ENCODE measurements at regions not wholly inside any gene's neighbourhood (a gene's known extent, or its start where the extent isn't known, plus 50 kb on each side); places are given as distances from the start of the nearest gene placed in this dataset.

DNA sequence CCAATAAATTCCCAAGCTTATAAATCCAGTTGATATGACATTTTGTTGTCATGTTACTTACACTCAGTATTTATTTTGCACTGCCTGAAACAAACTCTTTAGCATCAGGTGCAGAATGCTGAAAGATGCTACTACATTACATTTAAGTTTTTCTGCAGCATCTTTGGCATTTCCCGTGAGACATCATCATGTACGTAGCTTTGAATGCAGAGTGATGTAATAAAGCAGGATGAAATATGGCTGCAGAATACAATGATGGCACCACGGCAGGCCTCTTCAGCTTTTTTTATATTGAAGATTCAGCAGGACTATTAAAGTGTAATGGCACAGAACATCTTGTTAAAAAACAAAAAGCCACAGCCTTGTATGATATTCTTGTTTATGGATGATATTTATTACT lies 531.8 kb downstream of the NXPH1 start:
- TF ChIP-seq, protein P1, sequence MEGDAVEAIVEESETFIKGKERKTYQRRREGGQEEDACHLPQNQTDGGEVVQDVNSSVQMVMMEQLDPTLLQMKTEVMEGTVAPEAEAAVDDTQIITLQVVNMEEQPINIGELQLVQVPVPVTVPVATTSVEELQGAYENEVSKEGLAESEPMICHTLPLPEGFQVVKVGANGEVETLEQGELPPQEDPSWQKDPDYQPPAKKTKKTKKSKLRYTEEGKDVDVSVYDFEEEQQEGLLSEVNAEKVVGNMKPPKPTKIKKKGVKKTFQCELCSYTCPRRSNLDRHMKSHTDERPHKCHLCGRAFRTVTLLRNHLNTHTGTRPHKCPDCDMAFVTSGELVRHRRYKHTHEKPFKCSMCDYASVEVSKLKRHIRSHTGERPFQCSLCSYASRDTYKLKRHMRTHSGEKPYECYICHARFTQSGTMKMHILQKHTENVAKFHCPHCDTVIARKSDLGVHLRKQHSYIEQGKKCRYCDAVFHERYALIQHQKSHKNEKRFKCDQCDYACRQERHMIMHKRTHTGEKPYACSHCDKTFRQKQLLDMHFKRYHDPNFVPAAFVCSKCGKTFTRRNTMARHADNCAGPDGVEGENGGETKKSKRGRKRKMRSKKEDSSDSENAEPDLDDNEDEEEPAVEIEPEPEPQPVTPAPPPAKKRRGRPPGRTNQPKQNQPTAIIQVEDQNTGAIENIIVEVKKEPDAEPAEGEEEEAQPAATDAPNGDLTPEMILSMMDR (IDR thresholded peaks at IDR 0.05; ENCODE audit: low read length): no peak
- TF ChIP-seq EZH2 (IDR thresholded peaks at IDR 0.05; ENCODE audit: borderline replicate concordance, low read length): no peak

Measured in OCI-LY1 (cell line).